HepG2 (cell line): ENCODE measurements at regions not wholly inside any gene's neighbourhood (a gene's known extent, or its start where the extent isn't known, plus 50 kb on each side); places are given as distances from the start of the nearest gene placed in this dataset.

Source experiments
- ATAC-seq: fragments of 200-7000 bp; cut with Tn5 transposase; 3 replicates; pipeline ENCODE4 v1.9.1; 2020; ENCODE audit warnings: mild to moderate bottlenecking, moderate library complexity
- BruUV-seq: library from RNA; stranded (reverse); fragments of 400-500 nt; replicated peaks from 2 replicates; lab custom pipeline; 2021; lab: Mats Ljungman, UMichigan
- CTCF ChIA-PET: fragments of 300-600 bp; formaldehyde crosslinking; extraction: SDS; loops from one replicate; lab custom pipeline; 2021; ENCODE audit warnings: low total read pairs, inconsistent platforms, low intra/inter-chr PET ratio; lab: Yijun Ruan, JAX
- POLR2A ChIA-PET: fragments of 350-600 bp; sonication (Branson Sonifier 250); formaldehyde crosslinking; loops from one replicate; lab custom pipeline; 2020; ENCODE audit warnings: antibody characterized with exemption, inconsistent platforms; lab: Yijun Ruan, JAX
- DNase-seq: peaks from one replicate; pipeline ENCODE4 v3.0.0-alpha.2; 2015; ENCODE audit warnings: low spot score
- FAIRE-seq: peaks from 3 replicates; lab custom pipeline; 2011; peaks lifted over from hg19 to GRCh38; lab: Jason Lieb, UNC
- H2AFZ ChIP-seq: one replicate; pipeline ENCODE4 v1.6.1; 2011; ENCODE audit warnings: low read length, inconsistent platforms
- H3K27ac ChIP-seq: fragments of 300-600 bp; 3 replicates; pipeline ENCODE4 v1.8.0; 2011; ENCODE audit warnings: mixed run types, mild to moderate bottlenecking, mixed read lengths, low read length, inconsistent platforms; ENCODE audit not compliant: insufficient read depth; ENCODE audit errors: extremely low read length
- H3K27me3 ChIP-seq, 2 experiments: fragments of 200-600 bp in 1 of 2; 2 replicates in 1 of 2; 3 replicates in 1 of 2; pipeline versions ENCODE4 v1.6.0 to v1.8.0; 2011; ENCODE audit warnings: low read length in 2 of 2, mild to moderate bottlenecking in 2 of 2, moderate library complexity in 2 of 2, inconsistent platforms in 1 of 2; ENCODE audit not compliant: insufficient read depth in 2 of 2, control insufficient read depth in 1 of 2
- H3K36me3 ChIP-seq, 2 experiments: fragments of 200-600 bp in 1 of 2; replicated peaks in 1 of 2; 2 replicates in 1 of 2; 3 replicates in 1 of 2; pipeline versions ENCODE4 v1.5.1 to v1.8.0; 2011; ENCODE audit warnings: low read length in 2 of 2, inconsistent platforms in 1 of 2; ENCODE audit not compliant: insufficient read depth in 2 of 2, control insufficient read depth in 1 of 2
- H3K4me1 ChIP-seq: 2 replicates; pipeline ENCODE4 v1.5.1; 2012; ENCODE audit warnings: low read length, inconsistent platforms; ENCODE audit not compliant: insufficient read depth
- H3K4me2 ChIP-seq: 2 replicates; pipeline ENCODE4 v1.6.0; 2011; ENCODE audit warnings: low read depth, low read length, inconsistent platforms
- H3K4me3 ChIP-seq, 3 experiments: fragments of 200-600 bp in 1 of 3; sonication (generic), shearing (Covaris generic) in 1 of 3; replicated peaks in 1 of 3; 2 replicates each; pipeline ENCODE4 v1.5.1; 2011 to 2016; ENCODE audit warnings: low read length in 3 of 3, inconsistent platforms in 2 of 3, low read depth in 2 of 3, mild to moderate bottlenecking in 2 of 3, control low read depth in 1 of 3, mixed read lengths in 1 of 3; ENCODE audit not compliant: insufficient read depth in 1 of 3
- H3K79me2 ChIP-seq: one replicate; pipeline ENCODE4 v1.6.1; 2011; ENCODE audit warnings: low read length, inconsistent platforms; ENCODE audit not compliant: insufficient read depth
- H3K9ac ChIP-seq: 2 replicates; pipeline ENCODE4 v1.6.0; 2011; ENCODE audit warnings: mild to moderate bottlenecking, low read depth, low read length, inconsistent platforms; ENCODE audit not compliant: insufficient read depth
- H3K9me3 ChIP-seq: 2 replicates; pipeline ENCODE4 v1.5.1; 2012; ENCODE audit warnings: mild to moderate bottlenecking, low read length
- H4K20me1 ChIP-seq: 2 replicates; pipeline ENCODE4 v1.6.0; 2011; ENCODE audit warnings: inconsistent platforms, mild to moderate bottlenecking, low read length, moderate library complexity; ENCODE audit not compliant: insufficient read depth
- FLYWCH1 ChIP-seq: sonication (generic); formaldehyde crosslinking; IDR thresholded peaks from 2 replicates; pipeline ENCODE4 v1.8.1; 2023; ENCODE audit warnings: mild to moderate bottlenecking, missing genetic modification reagents
- HNF1A ChIP-seq, 2 experiments: sonication (generic) in 1 of 2; formaldehyde crosslinking in 1 of 2; IDR thresholded peaks; 2 replicates each; pipeline versions ENCODE4 v1.4.0 to v1.6.1; 2016 to 2020; ENCODE audit warnings: borderline replicate concordance in 1 of 2, low read depth in 1 of 2, mild to moderate bottlenecking in 1 of 2, missing genetic modification reagents in 1 of 2
- KDM5A ChIP-seq: fragments of 200-600 bp; sonication (generic); IDR thresholded peaks from 2 replicates; pipeline ENCODE4 v1.7.0; 2018; ENCODE audit warnings: antibody characterized with exemption, mild to moderate bottlenecking, low read length, borderline replicate concordance
- MNT ChIP-seq: fragments of 450-650 bp; IDR thresholded peaks from 2 replicates; pipeline ENCODE4 v1.6.1; 2016
- ONECUT2 ChIP-seq: sonication (generic); formaldehyde crosslinking; IDR thresholded peaks from 2 replicates; pipeline ENCODE4 v1.4.0; 2020; ENCODE audit warnings: missing genetic modification reagents
- ZNF770 ChIP-seq: sonication (generic); formaldehyde crosslinking; IDR thresholded peaks from 2 replicates; pipeline ENCODE4 v1.5.0; 2020; ENCODE audit warnings: mild to moderate bottlenecking, missing genetic modification reagents
- WGBS: methylation state at CpG from one replicate; pipeline ENCODE4 v1.1.6; 2017; ENCODE audit warnings: low lambda C conversion rate; 5-methylcytosine and 5-hydroxymethylcytosine counted together
- in situ Hi-C: cut with HindIII; loops from 2 replicates; pipeline ENCODE4 v1.10.0; 2017; ENCODE audit warnings: low pct_unique_long_range_greater_than_20kb; ENCODE audit not compliant: extremely low pct_ligation_motif_present
- intact Hi-C: fragments of 100-400 bp; cut with micrococcal nuclease; formaldehyde crosslinking; loops from one replicate; pipeline ENCODE4 v1.10.0; 2022; ENCODE audit not compliant: unreplicated experiment
- TF ChIP-seq, protein P1 (sequence below): sonication (generic); formaldehyde crosslinking; IDR thresholded peaks from 2 replicates; pipeline ENCODE4 v1.4.0; 2020; ENCODE audit warnings: mild to moderate bottlenecking, missing genetic modification reagents

- no peak for TF ChIP-seq KDM5A
These were observed 476.9 kb downstream of the PDHA2 start (continued) for GRCh38 chr4:96316776-96317175.

- Histone ChIP-seq H3K4me3 (no peak overlapping the region), H3K9ac (no peak overlapping the region), H4K20me1 (no peaks in the 10 kb centered on the region), H3K4me1 (no peaks in the 10 kb centered on the region), H3K4me2 (no peak overlapping the region), H3K36me3 (no peaks in the 10 kb centered on the region), H3K79me2 (no peaks in the 10 kb centered on the region), H3K9me3 (no peaks in the 10 kb centered on the region), H3K27me3 (no peaks in the 10 kb centered on the region), H3K27ac (no peak overlapping the region), H2AFZ (no peak overlapping the region)
- in situ Hi-C loops (no loop called here), intact Hi-C loops (no loop called here)
- POLR2A ChIA-PET: no interaction called here
- CTCF ChIA-PET: no interaction called here
- no peak for DNase-seq
- no peak for ATAC-seq
- 8% methylated on average over 6 of the region's 6 CpGs for WGBS
- FAIRE-seq: no peak
- no TSS peak for BruUV-seq
- TF ChIP-seq FLYWCH1 (no peak), ZNF770 (CRISPR knock-in tag) (no peak), ONECUT2 (CRISPR knock-in tag) (no peak), MNT (no peak), HNF1A (IDR thresholded peaks at IDR 0.05; ENCODE audit: low read depth) (no peak), HNF1A (CRISPR knock-in tag; IDR thresholded peaks at IDR 0.05; ENCODE audit: borderline replicate concordance) (no peak)
- TF ChIP-seq, protein P1, sequence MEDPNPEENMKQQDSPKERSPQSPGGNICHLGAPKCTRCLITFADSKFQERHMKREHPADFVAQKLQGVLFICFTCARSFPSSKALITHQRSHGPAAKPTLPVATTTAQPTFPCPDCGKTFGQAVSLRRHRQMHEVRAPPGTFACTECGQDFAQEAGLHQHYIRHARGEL (CRISPR knock-in tag): no peak
These were observed 478.0 kb downstream of the PDHA2 start for GRCh38 chr4:96317891-96318290.
